GM12891 (cell line): ENCODE measurements at regions not wholly inside any gene's neighbourhood (a gene's known extent, or its start where the extent isn't known, plus 50 kb on each side); places are given as distances from the start of the nearest gene placed in this dataset.

Experiments used
- POLR2A ChIP-seq: IDR thresholded peaks from 2 replicates; pipeline ENCODE4 v1.6.1; 2011; ENCODE audit warnings: low read depth, low read length, control low read depth
- SPI1 ChIP-seq: IDR thresholded peaks from 2 replicates; pipeline ENCODE4 v1.6.1; 2011; ENCODE audit warnings: low read depth, low read length, control low read depth
- TAF1 ChIP-seq: IDR thresholded peaks from 2 replicates; pipeline ENCODE4 v1.6.1; 2011; ENCODE audit warnings: low read depth, low read length, control low read depth

- no peak for TF ChIP-seq TAF1
- no peak for TF ChIP-seq POLR2A
- TF ChIP-seq SPI1 = no peak
Measured at GRCh38 chr6:9901376-9901775, 513.5 kb downstream of the TFAP2A start.
